ENCODE measurements at regions not wholly inside any gene's neighbourhood (a gene's known extent, or its start where the extent isn't known, plus 50 kb on each side); places are given as distances from the start of the nearest gene placed in this dataset.
"Not testable (repeated sequence)": the region's sequence is repeated elsewhere in the genome, so short reads cannot be mapped to it uniquely, and the experiment has no call there.

DNA sequence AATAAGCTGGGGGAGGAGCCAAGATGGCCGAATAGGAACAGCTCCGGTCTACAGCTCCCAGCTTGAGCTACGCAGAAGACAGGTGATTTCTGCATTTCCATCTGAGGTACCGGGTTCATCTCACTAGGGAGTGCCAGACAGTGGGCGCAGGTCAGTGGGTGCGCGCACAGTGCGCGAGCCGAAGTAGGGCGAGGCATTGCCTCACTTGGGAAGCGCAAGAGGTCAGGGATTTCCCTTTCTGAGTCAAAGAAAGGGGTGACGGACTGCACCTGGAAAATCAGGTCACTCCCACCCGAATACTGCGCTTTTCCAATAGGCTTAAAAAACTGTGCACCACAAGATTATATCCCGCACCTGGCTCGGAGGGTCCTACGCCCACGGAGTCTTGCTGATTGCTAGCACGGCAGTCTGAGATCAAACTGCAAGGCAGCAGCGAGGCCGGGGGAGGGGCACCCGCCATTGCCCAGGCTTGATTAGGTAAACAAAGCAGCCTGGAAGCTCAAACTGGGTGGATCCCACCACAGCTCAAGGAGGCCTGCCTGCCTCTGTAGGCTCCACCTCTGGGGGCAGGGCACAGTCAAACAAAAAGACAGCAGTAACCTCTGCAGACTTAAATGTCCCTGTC lies 606.4 kb downstream of the TMA16 start:
- H3K9me3 ChIP-seq (ENCODE audit: low read depth, low read length); H3K27me3 ChIP-seq (ENCODE audit: insufficient read depth, low read length); H3K4me3 ChIP-seq (ENCODE audit: low read length); H3K4me1 ChIP-seq (ENCODE audit: insufficient read depth, low read length): not testable (repeated sequence)

GRCh38 chr4:164108971-164109370 lies 614.5 kb downstream of the TMA16 start:
- Histone ChIP-seq H3K27me3 (ENCODE audit: insufficient read depth, low read length) (no peaks in the 10 kb centered on the region), H3K4me3 (ENCODE audit: low read length) (no peak overlapping the region), H3K4me1 (ENCODE audit: insufficient read depth, low read length) (no peaks in the 10 kb centered on the region), H3K9me3 (ENCODE audit: low read depth, low read length) (no peaks in the 10 kb centered on the region)

DNA sequence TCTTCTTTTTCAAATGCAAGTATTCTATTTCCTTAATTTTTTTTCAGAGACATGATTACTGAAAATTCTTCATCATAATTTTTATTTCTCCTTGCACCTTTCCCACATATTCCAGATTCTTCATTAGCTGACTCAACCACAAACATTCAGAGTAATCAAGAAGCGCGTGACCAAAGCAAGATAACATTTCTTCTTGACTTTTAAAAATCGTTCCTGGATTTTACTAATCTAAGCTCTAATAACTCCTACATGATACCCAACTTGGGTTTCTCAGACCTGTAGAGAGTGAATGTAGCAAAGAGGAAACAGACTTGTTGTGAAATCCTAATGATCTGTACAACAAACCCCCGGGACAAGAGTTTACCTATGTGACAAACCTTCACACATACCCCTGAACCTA lies 615.0 kb downstream of the TMA16 start:
- no peaks in the 10 kb centered on the region for H3K27me3 ChIP-seq (ENCODE audit: insufficient read depth, low read length)
- H3K4me1 ChIP-seq (ENCODE audit: insufficient read depth, low read length), result no peaks in the 10 kb centered on the region
- H3K9me3 ChIP-seq (ENCODE audit: low read depth, low read length), result no peaks in the 10 kb centered on the region

GRCh38 chr4:164115236-164115635 lies 620.7 kb downstream of the TMA16 start:
- H3K4me3 ChIP-seq (ENCODE audit: low read length), result no peak overlapping the region
- H3K9me3 ChIP-seq (ENCODE audit: low read depth, low read length), result no peaks in the 10 kb centered on the region
- H3K4me1 ChIP-seq (ENCODE audit: insufficient read depth, low read length), result no peaks in the 10 kb centered on the region
- no peaks in the 10 kb centered on the region for H3K27me3 ChIP-seq (ENCODE audit: insufficient read depth, low read length)

More for the DNA sequence above, 615.0 kb downstream of the TMA16 start:
- H3K4me3 ChIP-seq (ENCODE audit: low read length), result no peak overlapping the region

DNA sequence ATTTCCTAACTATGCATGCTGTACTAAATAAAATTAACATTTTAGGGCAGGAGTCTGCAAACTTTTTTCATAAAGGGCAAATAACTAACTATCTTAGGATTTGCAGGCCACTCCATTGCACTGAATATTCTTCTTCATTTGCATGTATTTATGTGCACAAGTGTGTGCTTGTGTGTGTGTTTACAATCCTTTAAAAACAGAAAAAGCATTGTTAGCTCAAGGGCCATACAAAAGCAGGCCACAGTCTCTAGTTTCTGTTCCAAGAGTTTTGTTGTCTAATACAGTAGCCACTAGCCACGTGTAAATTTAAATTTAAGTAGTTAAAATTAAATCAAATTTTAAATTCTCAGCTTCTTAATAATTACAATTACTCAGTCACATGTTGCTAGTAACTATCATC lies 621.8 kb downstream of the TMA16 start:
- Histone ChIP-seq H3K9me3 (ENCODE audit: low read depth, low read length) (no peaks in the 10 kb centered on the region), H3K4me3 (ENCODE audit: low read length) (no peak overlapping the region), H3K4me1 (ENCODE audit: insufficient read depth, low read length) (no peaks in the 10 kb centered on the region), H3K27me3 (ENCODE audit: insufficient read depth, low read length) (no peaks in the 10 kb centered on the region)

- no peaks in the 10 kb centered on the region for H3K27me3 ChIP-seq (ENCODE audit: insufficient read depth, low read length)
- H3K9me3 ChIP-seq (ENCODE audit: low read depth, low read length), result no peaks in the 10 kb centered on the region
- no peak overlapping the region for H3K4me3 ChIP-seq (ENCODE audit: low read length)
- H3K4me1 ChIP-seq (ENCODE audit: insufficient read depth, low read length), result no peaks in the 10 kb centered on the region
These were observed 619.5 kb upstream of the SMIM31 start for GRCh38 chr4:164134388-164134787.

DNA sequence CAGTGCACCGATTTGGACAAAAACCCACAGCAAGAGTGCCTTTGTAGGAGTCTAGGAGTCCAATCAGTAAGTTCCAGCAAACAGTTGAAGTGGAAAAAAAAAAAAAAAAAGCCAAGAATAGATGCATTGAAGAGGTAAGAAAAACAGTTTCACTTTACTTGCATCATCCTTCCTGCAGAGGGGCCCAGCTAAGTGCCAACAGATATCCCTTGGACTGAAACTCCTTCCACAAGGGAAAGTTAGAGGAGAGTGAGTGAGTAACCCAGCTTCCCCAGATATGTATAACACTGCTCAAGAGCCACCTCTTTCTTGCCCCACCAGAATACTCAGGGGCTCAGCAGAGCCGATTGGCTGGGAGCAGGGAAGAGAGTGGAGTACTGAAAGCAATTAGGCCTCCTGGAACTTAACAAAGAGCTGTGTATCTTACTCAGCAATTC lies 617.7 kb upstream of the SMIM31 start:
- Histone ChIP-seq H3K27me3 (ENCODE audit: insufficient read depth, low read length) (no peaks in the 10 kb centered on the region), H3K4me1 (ENCODE audit: insufficient read depth, low read length) (no peaks in the 10 kb centered on the region), H3K9me3 (ENCODE audit: low read depth, low read length) (no peaks in the 10 kb centered on the region), H3K4me3 (ENCODE audit: low read length) (no peak overlapping the region)

- Histone ChIP-seq H3K27me3 (ENCODE audit: insufficient read depth, low read length) (no peaks in the 10 kb centered on the region), H3K9me3 (ENCODE audit: low read depth, low read length) (no peaks in the 10 kb centered on the region), H3K4me1 (ENCODE audit: insufficient read depth, low read length) (no peaks in the 10 kb centered on the region), H3K4me3 (ENCODE audit: low read length) (no peak overlapping the region)
These were observed 615.4 kb upstream of the SMIM31 start for GRCh38 chr4:164138521-164138920.

GRCh38 chr4:164139291-164139690 lies 614.6 kb upstream of the SMIM31 start:
- H3K4me3 ChIP-seq (ENCODE audit: low read length), result no peak overlapping the region
- no peaks in the 10 kb centered on the region for H3K4me1 ChIP-seq (ENCODE audit: insufficient read depth, low read length)
- no peaks in the 10 kb centered on the region for H3K27me3 ChIP-seq (ENCODE audit: insufficient read depth, low read length)
- no peaks in the 10 kb centered on the region for H3K9me3 ChIP-seq (ENCODE audit: low read depth, low read length)

GRCh38 chr4:164141755-164142375 lies 612.1 kb upstream of the SMIM31 start:
- not testable (repeated sequence) for H3K9me3 ChIP-seq (ENCODE audit: low read depth, low read length); H3K27me3 ChIP-seq (ENCODE audit: insufficient read depth, low read length); H3K4me1 ChIP-seq (ENCODE audit: insufficient read depth, low read length); H3K4me3 ChIP-seq (ENCODE audit: low read length)

DNA sequence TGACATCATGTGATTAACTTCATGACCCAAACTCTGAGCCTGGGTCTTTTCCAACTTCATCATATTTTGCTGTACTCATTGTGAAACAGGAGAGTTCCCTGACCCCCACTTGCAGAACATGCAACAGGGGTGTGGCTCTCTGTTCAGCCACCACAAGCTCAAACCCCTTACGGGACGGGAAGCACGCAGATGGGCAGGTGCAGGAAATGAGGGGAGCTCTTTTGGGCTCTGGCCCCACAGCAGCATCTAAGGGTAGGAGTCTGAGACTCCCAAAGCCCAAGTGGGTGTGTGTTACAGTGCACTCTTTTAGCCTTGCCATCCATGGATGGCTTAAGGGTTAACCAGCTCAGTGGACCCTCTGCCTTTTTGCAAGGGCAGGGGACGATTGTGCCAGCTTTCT lies 599.5 kb upstream of the SMIM31 start:
- Histone ChIP-seq H3K4me1 (ENCODE audit: insufficient read depth, low read length) (no peaks in the 10 kb centered on the region), H3K27me3 (ENCODE audit: insufficient read depth, low read length) (no peaks in the 10 kb centered on the region), H3K9me3 (ENCODE audit: low read depth, low read length) (no peaks in the 10 kb centered on the region), H3K4me3 (ENCODE audit: low read length) (no peak overlapping the region)

DNA sequence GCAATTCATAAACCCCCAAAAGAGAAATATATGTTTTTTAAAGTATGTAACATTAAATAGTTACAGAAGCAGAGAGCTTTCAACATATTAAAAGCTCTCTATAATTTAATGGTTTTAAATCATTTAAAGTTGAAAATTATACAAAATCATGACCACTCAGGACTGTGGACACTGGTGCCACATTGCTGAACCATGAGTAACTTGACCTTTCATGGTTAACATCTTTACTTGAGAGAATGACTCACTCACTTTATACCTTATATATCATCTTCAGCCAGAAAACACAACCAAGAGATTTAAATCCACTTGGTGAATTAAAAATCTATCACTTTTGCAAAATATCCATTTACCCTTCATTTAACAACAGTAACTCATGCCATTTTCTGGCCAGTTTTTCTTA lies 584.3 kb upstream of the SMIM31 start:
- H3K27me3 ChIP-seq (ENCODE audit: insufficient read depth, low read length), result no peaks in the 10 kb centered on the region

GRCh38 chr4:164177153-164177552 lies 576.8 kb upstream of the SMIM31 start:
- H3K4me1 ChIP-seq (ENCODE audit: insufficient read depth, low read length), result no peaks in the 10 kb centered on the region
- no peaks in the 10 kb centered on the region for H3K27me3 ChIP-seq (ENCODE audit: insufficient read depth, low read length)
- H3K4me3 ChIP-seq (ENCODE audit: low read length), result no peak overlapping the region
- no peaks in the 10 kb centered on the region for H3K9me3 ChIP-seq (ENCODE audit: low read depth, low read length)

More for the DNA sequence above, 584.3 kb upstream of the SMIM31 start:
- Histone ChIP-seq H3K9me3 (ENCODE audit: low read depth, low read length) (no peaks in the 10 kb centered on the region), H3K4me3 (ENCODE audit: low read length) (no peak overlapping the region), H3K4me1 (ENCODE audit: insufficient read depth, low read length) (no peaks in the 10 kb centered on the region)

GRCh38 chr4:164177753-164178152 lies 576.2 kb upstream of the SMIM31 start:
- Histone ChIP-seq H3K4me1 (ENCODE audit: insufficient read depth, low read length) (no peaks in the 10 kb centered on the region), H3K4me3 (ENCODE audit: low read length) (no peak overlapping the region), H3K27me3 (ENCODE audit: insufficient read depth, low read length) (no peaks in the 10 kb centered on the region), H3K9me3 (ENCODE audit: low read depth, low read length) (no peaks in the 10 kb centered on the region)

GRCh38 chr4:164188236-164188635 lies 565.7 kb upstream of the SMIM31 start:
- Histone ChIP-seq H3K9me3 (ENCODE audit: low read depth, low read length) (no peaks in the 10 kb centered on the region), H3K27me3 (ENCODE audit: insufficient read depth, low read length) (no peaks in the 10 kb centered on the region), H3K4me1 (ENCODE audit: insufficient read depth, low read length) (no peaks in the 10 kb centered on the region)

DNA sequence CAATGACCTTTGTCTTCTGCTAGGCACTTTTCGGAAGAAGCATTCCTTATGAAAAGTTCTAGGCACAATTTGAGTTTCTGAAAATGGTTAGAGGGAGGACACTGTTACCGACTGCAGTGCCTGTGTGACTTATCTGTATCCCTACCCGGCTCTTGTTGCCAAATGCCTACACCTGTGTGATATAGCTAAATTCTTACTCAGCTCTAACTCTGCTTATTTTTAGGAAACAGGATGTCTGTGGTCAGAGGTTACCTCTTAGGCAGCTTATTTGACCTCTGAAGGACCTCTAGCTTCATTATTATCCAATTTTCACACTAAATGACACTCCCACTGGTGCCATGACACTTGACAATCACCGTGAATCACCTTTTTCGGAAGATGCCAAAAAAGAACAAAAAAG lies 561.1 kb upstream of the SMIM31 start:
- H3K4me1 ChIP-seq (ENCODE audit: insufficient read depth, low read length), result no peaks in the 10 kb centered on the region
- H3K4me3 ChIP-seq (ENCODE audit: low read length), result no peak overlapping the region
- no peaks in the 10 kb centered on the region for H3K9me3 ChIP-seq (ENCODE audit: low read depth, low read length)
- H3K27me3 ChIP-seq (ENCODE audit: insufficient read depth, low read length), result no peaks in the 10 kb centered on the region

More at GRCh38 chr4:164188236-164188635, 565.7 kb upstream of the SMIM31 start:
- no peak overlapping the region for H3K4me3 ChIP-seq (ENCODE audit: low read length)
